C4-2B (cell line): ENCODE measurements at regions not wholly inside any gene's neighbourhood (a gene's known extent, or its start where the extent isn't known, plus 50 kb on each side); places are given as distances from the start of the nearest gene placed in this dataset.

Experiments used
- ZFX ChIP-seq: fragments of 450-650 bp; IDR thresholded peaks from 2 replicates; pipeline ENCODE4 v1.6.1; 2017
- TF ChIP-seq, protein P1 (sequence below): fragments of 450-650 bp; conservative IDR thresholded peaks from 2 replicates; pipeline ENCODE4 v1.5.1; 2017; ENCODE audit warnings: mild to moderate bottlenecking

DNA sequence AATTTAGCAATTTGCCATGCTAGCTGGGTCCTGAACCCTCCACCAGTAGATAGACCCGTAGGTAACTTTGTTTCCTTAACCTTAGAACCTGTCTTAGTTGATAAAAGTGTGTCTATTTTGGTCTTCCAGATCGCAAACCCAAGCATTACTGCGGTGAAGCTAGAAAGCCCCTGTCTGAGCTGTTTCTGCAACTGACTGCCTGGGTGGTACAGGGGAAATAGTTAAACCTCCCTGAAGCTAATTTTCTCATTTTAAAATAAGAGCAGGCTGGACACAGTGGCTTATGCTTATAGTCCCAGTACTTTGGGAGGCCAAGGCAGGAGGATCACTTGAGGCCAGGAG is 67.9 kb upstream of the EPCAM start:
- TF ChIP-seq, protein P1, sequence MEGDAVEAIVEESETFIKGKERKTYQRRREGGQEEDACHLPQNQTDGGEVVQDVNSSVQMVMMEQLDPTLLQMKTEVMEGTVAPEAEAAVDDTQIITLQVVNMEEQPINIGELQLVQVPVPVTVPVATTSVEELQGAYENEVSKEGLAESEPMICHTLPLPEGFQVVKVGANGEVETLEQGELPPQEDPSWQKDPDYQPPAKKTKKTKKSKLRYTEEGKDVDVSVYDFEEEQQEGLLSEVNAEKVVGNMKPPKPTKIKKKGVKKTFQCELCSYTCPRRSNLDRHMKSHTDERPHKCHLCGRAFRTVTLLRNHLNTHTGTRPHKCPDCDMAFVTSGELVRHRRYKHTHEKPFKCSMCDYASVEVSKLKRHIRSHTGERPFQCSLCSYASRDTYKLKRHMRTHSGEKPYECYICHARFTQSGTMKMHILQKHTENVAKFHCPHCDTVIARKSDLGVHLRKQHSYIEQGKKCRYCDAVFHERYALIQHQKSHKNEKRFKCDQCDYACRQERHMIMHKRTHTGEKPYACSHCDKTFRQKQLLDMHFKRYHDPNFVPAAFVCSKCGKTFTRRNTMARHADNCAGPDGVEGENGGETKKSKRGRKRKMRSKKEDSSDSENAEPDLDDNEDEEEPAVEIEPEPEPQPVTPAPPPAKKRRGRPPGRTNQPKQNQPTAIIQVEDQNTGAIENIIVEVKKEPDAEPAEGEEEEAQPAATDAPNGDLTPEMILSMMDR = no peak
- TF ChIP-seq ZFX = no peak
